ENCODE measurements at regions not wholly inside any gene's neighbourhood (a gene's known extent, or its start where the extent isn't known, plus 50 kb on each side); places are given as distances from the start of the nearest gene placed in this dataset.
A peak's percentile ranks its signal among the peaks of the same experiment; 100 is the strongest.
"Not testable (repeated sequence)": the region's sequence is repeated elsewhere in the genome, so short reads cannot be mapped to it uniquely, and the experiment has no call there.

- DNase-seq, result not testable (repeated sequence)
These were observed 80.5 kb upstream of the ADORA2B start for GRCh38 chr17:15864472-15864871.

GRCh38 chr17:15866015-15866414 lies 78.9 kb upstream of the ADORA2B start:
- DNase-seq, result not testable (repeated sequence)

GRCh38 chr17:15867331-15867730 lies 77.6 kb upstream of the ADORA2B start:
- not testable (repeated sequence) for DNase-seq

GRCh38 chr17:15869868-15870267 lies 75.1 kb upstream of the ADORA2B start:
- not testable (repeated sequence) for DNase-seq

- not testable (repeated sequence) for DNase-seq
These were observed 72.3 kb upstream of the ADORA2B start for GRCh38 chr17:15872677-15873076.

GRCh38 chr17:15877882-15878500 lies 66.9 kb upstream of the ADORA2B start:
- peak; percentile 12 for DNase-seq

GRCh38 chr17:15882058-15882720 lies 62.7 kb upstream of the ADORA2B start:
- no peak for DNase-seq

- no peak for DNase-seq
These were observed 62.2 kb upstream of the ADORA2B start for GRCh38 chr17:15882777-15883176.

- DNase-seq, result peak; percentile 72
These were observed 61.3 kb upstream of the ADORA2B start for GRCh38 chr17:15883617-15884111.

GRCh38 chr17:15884731-15885130 lies 60.2 kb upstream of the ADORA2B start:
- DNase-seq, result peak; percentile 47

GRCh38 chr17:15885770-15886169 lies 59.2 kb upstream of the ADORA2B start:
- DNase-seq, result no peak

- DNase-seq, result no peak
These were observed 58.7 kb upstream of the ADORA2B start for GRCh38 chr17:15886221-15886620.

- DNase-seq, result no peak
These were observed 58.1 kb upstream of the ADORA2B start for GRCh38 chr17:15886804-15887203.

- no peak for DNase-seq
These were observed 56.5 kb upstream of the ADORA2B start for GRCh38 chr17:15888436-15888835.

GRCh38 chr17:15890279-15890892 lies 54.5 kb upstream of the ADORA2B start:
- no peak for DNase-seq

GRCh38 chr17:15891318-15891717 lies 53.6 kb upstream of the ADORA2B start:
- DNase-seq, result no peak

- DNase-seq, result no peak
These were observed 52.7 kb upstream of the ADORA2B start for GRCh38 chr17:15892244-15892643.

GRCh38 chr17:15892731-15893657 lies 51.9 kb upstream of the ADORA2B start:
- DNase-seq, result peak; percentile 53

GRCh38 chr17:15893658-15894024 lies 51.3 kb upstream of the ADORA2B start:
- no peak for DNase-seq

GRCh38 chr17:15894258-15894657 lies 50.7 kb upstream of the ADORA2B start:
- DNase-seq, result no peak

- no peak for DNase-seq
These were observed 49.8 kb upstream of the ADORA2B start for GRCh38 chr17:15894913-15895658.

All from fibroblast of skin of right biceps (primary cell).